ENCODE measurements at regions not wholly inside any gene's neighbourhood (a gene's known extent, or its start where the extent isn't known, plus 50 kb on each side); places are given as distances from the start of the nearest gene placed in this dataset.

GRCh38 chr1:217115404-217116380 is 392.5 kb upstream of the ESRRG start:
- peaks cover 3% of the 10 kb centered on the region for H3K9me3 Mint-ChIP-seq (ENCODE audit: unreplicated experiment)

GRCh38 chr1:217109928-217110327 is 386.7 kb upstream of the ESRRG start:
- FAIRE-seq = no peak
- H3K27me3 Mint-ChIP-seq (ENCODE audit: low read depth, unreplicated experiment) = peaks cover 15% of the 10 kb centered on the region

More at GRCh38 chr1:217115404-217116380, 392.5 kb upstream of the ESRRG start:
- Histone ChIP-seq H4K20me1 (ENCODE audit: insufficient read depth, low read length) (no peaks in the 10 kb centered on the region), H3K4me1 (ENCODE audit: insufficient read depth, low read length) (no peaks in the 10 kb centered on the region), H3K36me3 (ENCODE audit: insufficient read depth, low read length) (no peaks in the 10 kb centered on the region), H3K4me3 (ENCODE audit: insufficient read depth, low read depth, low read length) (no peak overlapping the region), H3K4me2 (ENCODE audit: low read length) (no peak overlapping the region), H2AFZ (ENCODE audit: low read depth, low read length) (no peak overlapping the region), H3K9me3 (ENCODE audit: insufficient read depth, low read depth, low read length) (no peaks in the 10 kb centered on the region), H3K27me3 (ENCODE audit: insufficient read depth, low read length) (no peaks in the 10 kb centered on the region), H3K9ac (ENCODE audit: low read length) (no peak overlapping the region), H3K27ac (ENCODE audit: low read depth, low read length) (no peak overlapping the region), H3K79me2 (ENCODE audit: insufficient read depth, low read length) (no peaks in the 10 kb centered on the region)
- TF ChIP-seq CTCF (IDR thresholded peaks at IDR 0.05; ENCODE audit: insufficient read depth, low read depth, low read length) (no peak), EZH2 (IDR thresholded peaks at IDR 0.05; ENCODE audit: insufficient read depth, low read length) (no peak)
- H3K36me3 Mint-ChIP-seq (ENCODE audit: low read depth, unreplicated experiment) = no peaks in the 10 kb centered on the region
- H3K4me1 Mint-ChIP-seq (ENCODE audit: low read depth, unreplicated experiment) = no peaks in the 10 kb centered on the region
- no peak overlapping the region for H3K4me3 Mint-ChIP-seq (ENCODE audit: unreplicated experiment)
- peaks cover 3% of the 10 kb centered on the region for H3K27me3 Mint-ChIP-seq (ENCODE audit: low read depth, unreplicated experiment)
- FAIRE-seq (no peak), DNase-seq (ENCODE audit: low read depth) (no peak)
- no peak overlapping the region for H3K27ac Mint-ChIP-seq (ENCODE audit: unreplicated experiment)

More at GRCh38 chr1:217109928-217110327, 386.7 kb upstream of the ESRRG start:
- no peaks in the 10 kb centered on the region for H3K36me3 ChIP-seq (ENCODE audit: insufficient read depth, low read length)
- no peaks in the 10 kb centered on the region for H3K36me3 Mint-ChIP-seq (ENCODE audit: low read depth, unreplicated experiment)
- no peak for TF ChIP-seq EZH2 (IDR thresholded peaks at IDR 0.05; ENCODE audit: insufficient read depth, low read length)
- TF ChIP-seq CTCF (IDR thresholded peaks at IDR 0.05; ENCODE audit: insufficient read depth, low read depth, low read length) = no peak
- H3K4me1 Mint-ChIP-seq (ENCODE audit: low read depth, unreplicated experiment) = peaks cover 6% of the 10 kb centered on the region
- H3K27me3 ChIP-seq (ENCODE audit: insufficient read depth, low read length) = no peaks in the 10 kb centered on the region
- H3K79me2 ChIP-seq (ENCODE audit: insufficient read depth, low read length) = no peaks in the 10 kb centered on the region
- no peaks in the 10 kb centered on the region for H4K20me1 ChIP-seq (ENCODE audit: insufficient read depth, low read length)
- no peak overlapping the region for H2AFZ ChIP-seq (ENCODE audit: low read depth, low read length)
- no peak overlapping the region for H3K9ac ChIP-seq (ENCODE audit: low read length)
- H3K27ac Mint-ChIP-seq (ENCODE audit: unreplicated experiment) = no peak overlapping the region
- H3K4me2 ChIP-seq (ENCODE audit: low read length) = no peak overlapping the region
- no peak for DNase-seq (ENCODE audit: low read depth)
- no peak overlapping the region for H3K4me3 ChIP-seq (ENCODE audit: insufficient read depth, low read depth, low read length)
- no peaks in the 10 kb centered on the region for H3K9me3 ChIP-seq (ENCODE audit: insufficient read depth, low read depth, low read length)
- H3K9me3 Mint-ChIP-seq (ENCODE audit: unreplicated experiment) = peaks cover 3% of the 10 kb centered on the region
- H3K4me1 ChIP-seq (ENCODE audit: insufficient read depth, low read length) = no peaks in the 10 kb centered on the region
- H3K27ac ChIP-seq (ENCODE audit: low read depth, low read length) = no peak overlapping the region
- no peak overlapping the region for H3K4me3 Mint-ChIP-seq (ENCODE audit: unreplicated experiment)
